IMR-90 (cell line): ENCODE measurements at regions not wholly inside any gene's neighbourhood (a gene's known extent, or its start where the extent isn't known, plus 50 kb on each side); places are given as distances from the start of the nearest gene placed in this dataset.

Source experiments
- ATAC-seq: fragments of 200-7000 bp; cut with Tn5 transposase; 2 replicates; pipeline ENCODE4 v1.9.1; 2020; ENCODE audit warnings: low read depth, mild to moderate bottlenecking, moderate library complexity
- BruUV-seq: library from RNA; stranded (reverse); fragments of 400-500 nt; replicated peaks from 2 replicates; lab custom pipeline; 2021; lab: Mats Ljungman, UMichigan
- CTCF ChIA-PET: fragments of 300-600 bp; formaldehyde crosslinking; extraction: SDS; loops from one replicate; lab custom pipeline; 2021; ENCODE audit warnings: antibody characterized with exemption; lab: Yijun Ruan, JAX
- POLR2A ChIA-PET: fragments of 300-600 bp; sonication (Branson Sonifier 250); formaldehyde crosslinking; loops from one replicate; lab custom pipeline; 2022; ENCODE audit warnings: antibody characterized with exemption; ENCODE audit not compliant: unreplicated experiment; lab: Charles Lee
- DNase-seq: peaks from one replicate; pipeline ENCODE4 v3.0.0; 2013
- H2AFZ ChIP-seq: replicated peaks from 2 replicates; pipeline ENCODE3; 2013; ENCODE audit warnings: low read length, mild to moderate bottlenecking; ENCODE audit not compliant: poor library complexity
- H2AK5ac ChIP-seq: 2 replicates; pipeline ENCODE4 v1.6.1; 2013; ENCODE audit warnings: low read depth, low read length, inconsistent platforms
- H2AK9ac ChIP-seq: replicated peaks from 2 replicates; pipeline ENCODE3; 2013; ENCODE audit warnings: mild to moderate bottlenecking, low read depth, low read length, moderate library complexity; ENCODE audit not compliant: poor library complexity
- H2BK120ac ChIP-seq: 2 replicates; pipeline ENCODE4 v1.6.1; 2013; ENCODE audit warnings: low read depth, low read length, inconsistent platforms
- H2BK15ac ChIP-seq: 3 replicates; pipeline ENCODE4 v1.6.1; 2013; ENCODE audit warnings: low read depth, low read length, inconsistent platforms
- H2BK20ac ChIP-seq: 2 replicates; pipeline ENCODE4 v1.6.1; 2013; ENCODE audit warnings: low read depth, mild to moderate bottlenecking, inconsistent platforms, low read length, moderate library complexity
- H2BK5ac ChIP-seq: 2 replicates; pipeline ENCODE4 v1.6.1; 2013; ENCODE audit warnings: mild to moderate bottlenecking, low read depth, low read length, inconsistent platforms; ENCODE audit not compliant: poor library complexity, severe bottlenecking
- H3K14ac ChIP-seq: replicated peaks from 2 replicates; pipeline ENCODE4 v1.6.1; 2013; ENCODE audit warnings: low read depth, low read length, inconsistent platforms
- H3K18ac ChIP-seq: 2 replicates; pipeline ENCODE4 v1.6.1; 2013; ENCODE audit warnings: low read depth, low read length, control low read depth
- H3K23ac ChIP-seq: 2 replicates; pipeline ENCODE4 v1.6.1; 2013; ENCODE audit warnings: low read depth, low read length, inconsistent platforms
- H3K27ac ChIP-seq: 2 replicates; pipeline ENCODE4 v1.5.1; 2013; ENCODE audit warnings: mild to moderate bottlenecking, control low read depth, low read length; ENCODE audit not compliant: insufficient read depth
- H3K27me3 ChIP-seq: 2 replicates; pipeline ENCODE4 v1.6.1; 2013; ENCODE audit warnings: low read length; ENCODE audit not compliant: control insufficient read depth, insufficient read depth
- H3K36me3 ChIP-seq: 2 replicates; pipeline ENCODE4 v1.6.1; 2013; ENCODE audit warnings: low read length, mixed read lengths; ENCODE audit not compliant: control insufficient read depth, insufficient read depth
- H3K4ac ChIP-seq: 2 replicates; pipeline ENCODE4 v1.6.1; 2013; ENCODE audit warnings: low read depth, low read length, inconsistent platforms
- H3K4me1 ChIP-seq: 2 replicates; pipeline ENCODE4 v1.6.1; 2013; ENCODE audit warnings: low read length, mixed read lengths; ENCODE audit not compliant: control insufficient read depth, insufficient read depth
- H3K4me2 ChIP-seq: 2 replicates; pipeline ENCODE4 v1.6.1; 2013; ENCODE audit warnings: low read depth, mild to moderate bottlenecking, control low read depth, low read length, moderate library complexity
- H3K4me3 ChIP-seq: 2 replicates; pipeline ENCODE4 v1.5.1; 2013; ENCODE audit warnings: low read depth, mild to moderate bottlenecking, control low read depth, low read length, moderate library complexity; ENCODE audit not compliant: insufficient read depth
- H3K56ac ChIP-seq: 2 replicates; pipeline ENCODE4 v1.6.1; 2013; ENCODE audit warnings: low read length, inconsistent platforms; ENCODE audit not compliant: insufficient read depth; ENCODE audit errors: extremely low read depth
- H3K79me1 ChIP-seq, 2 experiments: 2 replicates each; pipeline ENCODE4 v1.6.1; 2013; ENCODE audit warnings: low read length in 2 of 2, inconsistent platforms in 1 of 2, low read depth in 1 of 2
- H3K9ac ChIP-seq: 2 replicates; pipeline ENCODE4 v1.6.1; 2013; ENCODE audit warnings: low read depth, low read length, control low read depth
- H3K9me1 ChIP-seq: 2 replicates; pipeline ENCODE4 v1.6.1; 2013; ENCODE audit warnings: low read length, inconsistent platforms; ENCODE audit not compliant: insufficient read depth
- H3K9me3 ChIP-seq: 2 replicates; pipeline ENCODE4 v1.6.1; 2013; ENCODE audit warnings: low read length; ENCODE audit not compliant: control insufficient read depth, insufficient read depth
- H4K20me1 ChIP-seq: 2 replicates; pipeline ENCODE4 v1.6.1; 2013; ENCODE audit warnings: low read length, inconsistent platforms; ENCODE audit not compliant: insufficient read depth
- H4K5ac ChIP-seq: 2 replicates; pipeline ENCODE4 v1.6.1; 2013; ENCODE audit warnings: mild to moderate bottlenecking, low read depth, low read length, control low read depth
- H4K8ac ChIP-seq, 2 experiments: 2 replicates each; pipeline ENCODE4 v1.6.1; 2013; ENCODE audit warnings: low read depth in 2 of 2, low read length in 2 of 2, control low read depth in 1 of 2, inconsistent platforms in 1 of 2
- H4K91ac ChIP-seq: 2 replicates; pipeline ENCODE4 v1.6.1; 2013; ENCODE audit warnings: low read depth, low read length, inconsistent platforms; ENCODE audit not compliant: insufficient read depth
- BHLHE40 ChIP-seq: fragments of 150-350 bp; IDR thresholded peaks from 2 replicates; pipeline ENCODE4 v1.6.1; 2016; ENCODE audit warnings: mild to moderate bottlenecking, low read depth, low read length
- MAFK ChIP-seq: IDR thresholded peaks from 2 replicates; pipeline ENCODE4 v1.6.1; 2012; ENCODE audit warnings: low read depth, low read length, improper control_type of control experiment
- RAD21 ChIP-seq: IDR thresholded peaks from 2 replicates; pipeline ENCODE4 v1.6.1; 2012; ENCODE audit warnings: low read length, improper control_type of control experiment
- SMC3 ChIP-seq: fragments of 150-350 bp; IDR thresholded peaks from 2 replicates; pipeline ENCODE4 v1.6.1; 2016; ENCODE audit warnings: low read depth, mild to moderate bottlenecking, antibody characterized with exemption, low read length, moderate library complexity
- WGBS, 2 experiments: methylation state at CpG; one replicate each; pipeline versions ENCODE4 v1.1.5 to v1.1.7; 2013; ENCODE audit warnings: missing lambda C conversion rate in 2 of 2; ENCODE audit not compliant: insufficient read length in 1 of 2; ENCODE audit errors: extremely low coverage in 2 of 2; 5-methylcytosine and 5-hydroxymethylcytosine counted together
- dilution Hi-C: fragments of 300-500 bp; cut with HindIII; formaldehyde crosslinking; loops from one replicate; pipeline ENCODE4 v1.14.3; 2018; ENCODE audit warnings: low sequenced_read_pairs; ENCODE audit not compliant: unreplicated experiment
- in situ Hi-C: fragments of 300-500 bp; cut with MboI; formaldehyde crosslinking; loops from 3 replicates; pipeline ENCODE4 v1.14.3; 2019; ENCODE audit warnings: low sequenced_read_pairs, inconsistent platforms, mixed read lengths
- intact Hi-C: fragments of 100-400 bp; cut with micrococcal nuclease; formaldehyde crosslinking; loops from 2 replicates; pipeline ENCODE4 v1.10.0; 2022

DNA sequence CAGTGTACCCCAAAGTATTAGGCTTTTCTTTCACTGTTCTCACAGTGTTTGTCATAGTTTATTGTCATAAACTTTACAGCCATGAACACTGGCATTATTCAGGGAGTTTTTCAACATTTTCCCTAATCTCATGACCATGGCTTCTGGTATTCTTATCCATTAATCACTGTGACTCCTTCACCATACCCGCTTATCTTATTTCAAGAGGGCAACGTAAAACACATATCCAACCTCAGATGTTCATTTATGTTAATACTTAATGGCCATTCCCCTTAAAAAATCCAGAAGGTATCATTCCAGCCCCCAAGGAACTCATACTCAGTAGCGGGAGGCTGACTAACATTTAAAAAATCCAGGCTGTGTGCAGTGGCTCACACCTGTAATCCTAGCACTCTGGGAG, 78.5 kb upstream of the RGS4 start:
- H3K4me3 ChIP-seq, result no peak overlapping the region
- no peak overlapping the region for H3K4ac ChIP-seq
- ChIA-PET CTCF (no interaction called here), POLR2A (no interaction called here)
- intact Hi-C loops (no loop called here), in situ Hi-C loops (no loop called here), dilution Hi-C loops (no loop called here)
- no peak overlapping the region for H3K27ac ChIP-seq
- no peak overlapping the region for H2BK120ac ChIP-seq
- no peak overlapping the region for H2AFZ ChIP-seq
- no peak overlapping the region for H4K91ac ChIP-seq
- H3K18ac ChIP-seq, result no peak overlapping the region
- no peak overlapping the region for H2BK20ac ChIP-seq
- no peaks in the 10 kb centered on the region for H3K27me3 ChIP-seq
- ATAC-seq (no peak), DNase-seq (no peak)
- no peak overlapping the region for H4K5ac ChIP-seq
- H3K56ac ChIP-seq, result no peak overlapping the region
- H3K4me1 ChIP-seq, result peaks cover 4% of the 10 kb centered on the region; the same call in 1 of the 2 replicates
- H3K79me1 ChIP-seq, result no peaks in the 10 kb centered on the region; a peak in 1 of 4 replicates
- H4K20me1 ChIP-seq, result no peaks in the 10 kb centered on the region
- no peak overlapping the region for H3K4me2 ChIP-seq
- H2AK9ac ChIP-seq, result no peak overlapping the region
- no peak overlapping the region for H3K23ac ChIP-seq
- H2BK5ac ChIP-seq, result no peak overlapping the region
- no peak overlapping the region; the same call in 2 of the 3 replicates for H2BK15ac ChIP-seq
- no TSS peak for BruUV-seq
- H3K9ac ChIP-seq, result no peak overlapping the region
- no peaks in the 10 kb centered on the region for H3K9me1 ChIP-seq
- no peaks in the 10 kb centered on the region for H3K36me3 ChIP-seq
- H2AK5ac ChIP-seq, result no peak overlapping the region
- no peaks in the 10 kb centered on the region for H3K9me3 ChIP-seq
- no peak for TF ChIP-seq RAD21
- no peak for TF ChIP-seq MAFK
- TF ChIP-seq SMC3, result no peak
- no peak for TF ChIP-seq BHLHE40
- H3K14ac ChIP-seq, result no peak overlapping the region
- WGBS, 2 experiments, result no CpG with 5 or more reads among the region's 3 CpGs
- no peak overlapping the region for H4K8ac ChIP-seq
